ENCODE measurements at regions not wholly inside any gene's neighbourhood (a gene's known extent, or its start where the extent isn't known, plus 50 kb on each side); places are given as distances from the start of the nearest gene placed in this dataset.

DNA sequence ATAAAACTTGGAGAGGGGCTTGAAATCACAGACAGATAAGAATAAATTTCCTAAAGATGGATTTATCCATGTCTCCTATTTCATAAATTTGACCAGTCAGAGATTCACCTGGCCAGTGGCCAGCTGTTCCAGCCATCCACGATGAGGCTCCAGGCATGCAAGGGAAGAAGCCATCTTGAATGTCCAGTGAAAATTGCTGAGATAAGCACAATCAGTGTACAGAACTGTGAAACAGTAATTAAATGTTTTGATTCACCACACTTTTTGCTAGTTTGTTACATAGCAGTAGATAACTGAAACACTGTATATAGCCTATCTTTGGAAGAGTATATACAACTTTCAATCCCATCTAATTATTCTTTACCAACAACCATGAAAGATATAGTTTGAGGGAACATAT, 163.5 kb downstream of the HINT1 start:
- TF ChIP-seq ZNF274 (IDR thresholded peaks at IDR 0.05; ENCODE audit: low read depth, low read length) (no peak), SUZ12 (IDR thresholded peaks at IDR 0.05; ENCODE audit: extremely low read depth, insufficient read depth, insufficient read length) (no peak)

Measured in NT2/D1 (cell line).